ENCODE measurements at regions not wholly inside any gene's neighbourhood (a gene's known extent, or its start where the extent isn't known, plus 50 kb on each side); places are given as distances from the start of the nearest gene placed in this dataset.

DNA sequence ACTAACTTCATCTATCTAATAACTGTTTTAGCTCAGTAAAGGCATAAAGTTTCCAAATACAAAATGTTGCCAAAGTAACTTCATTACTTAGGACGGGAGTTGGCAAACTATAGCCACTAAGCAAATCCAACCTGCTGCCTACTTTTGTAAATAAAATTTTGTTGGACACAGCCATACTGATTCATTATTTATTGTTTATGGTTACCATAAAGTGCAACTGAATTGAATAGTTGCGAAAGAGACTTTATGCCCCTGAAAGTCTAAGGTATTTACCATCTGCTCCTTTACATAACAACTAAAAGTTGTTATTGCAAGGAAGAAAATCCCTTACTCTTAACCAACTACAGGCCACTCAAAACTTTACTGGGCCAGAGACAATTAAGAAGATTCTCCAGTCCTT, 256.7 kb upstream of the RBBP8 start:
- no peak for DNase-seq (ENCODE audit: low spot score)
- TF ChIP-seq, protein P1, sequence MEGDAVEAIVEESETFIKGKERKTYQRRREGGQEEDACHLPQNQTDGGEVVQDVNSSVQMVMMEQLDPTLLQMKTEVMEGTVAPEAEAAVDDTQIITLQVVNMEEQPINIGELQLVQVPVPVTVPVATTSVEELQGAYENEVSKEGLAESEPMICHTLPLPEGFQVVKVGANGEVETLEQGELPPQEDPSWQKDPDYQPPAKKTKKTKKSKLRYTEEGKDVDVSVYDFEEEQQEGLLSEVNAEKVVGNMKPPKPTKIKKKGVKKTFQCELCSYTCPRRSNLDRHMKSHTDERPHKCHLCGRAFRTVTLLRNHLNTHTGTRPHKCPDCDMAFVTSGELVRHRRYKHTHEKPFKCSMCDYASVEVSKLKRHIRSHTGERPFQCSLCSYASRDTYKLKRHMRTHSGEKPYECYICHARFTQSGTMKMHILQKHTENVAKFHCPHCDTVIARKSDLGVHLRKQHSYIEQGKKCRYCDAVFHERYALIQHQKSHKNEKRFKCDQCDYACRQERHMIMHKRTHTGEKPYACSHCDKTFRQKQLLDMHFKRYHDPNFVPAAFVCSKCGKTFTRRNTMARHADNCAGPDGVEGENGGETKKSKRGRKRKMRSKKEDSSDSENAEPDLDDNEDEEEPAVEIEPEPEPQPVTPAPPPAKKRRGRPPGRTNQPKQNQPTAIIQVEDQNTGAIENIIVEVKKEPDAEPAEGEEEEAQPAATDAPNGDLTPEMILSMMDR (IDR thresholded peaks at IDR 0.05; ENCODE audit: borderline replicate concordance, control extremely low read depth, extremely low read depth, insufficient read depth, missing control alignments): no peak
- in situ Hi-C loops (cut with MboI; ENCODE audit: low sequenced_read_pairs, unreplicated experiment): loop anchor here (25.0 kb wide), 1 partner anchor 111 kb away; no protein-coding TSS in a partner anchor

DNA sequence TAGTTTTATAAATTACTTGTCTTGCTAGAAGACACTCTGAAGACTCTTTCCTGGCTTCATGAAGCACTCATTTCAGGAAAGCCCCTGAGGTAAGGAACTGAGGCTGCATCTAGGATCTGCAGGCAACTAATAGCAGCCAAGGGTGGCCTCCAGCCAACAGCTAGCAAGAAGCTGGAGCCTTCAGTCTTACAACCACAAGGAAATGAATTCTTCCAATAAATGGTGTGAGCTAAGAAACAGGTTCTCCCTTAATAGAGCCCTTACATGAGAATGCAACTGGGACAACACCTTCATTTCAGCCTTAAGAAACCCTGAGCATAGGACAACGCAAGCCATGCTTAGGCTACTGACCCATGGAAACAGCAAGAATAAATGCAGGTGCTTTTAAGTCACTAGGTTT, 254.6 kb upstream of the RBBP8 start:
- TF ChIP-seq, protein P1 (IDR thresholded peaks at IDR 0.05; ENCODE audit: borderline replicate concordance, control extremely low read depth, extremely low read depth, insufficient read depth, missing control alignments): no peak
- in situ Hi-C loops (cut with MboI; ENCODE audit: low sequenced_read_pairs, unreplicated experiment): loop anchor here (25.0 kb wide), 1 partner anchor 109 kb away; no protein-coding TSS in a partner anchor
- no peak for DNase-seq (ENCODE audit: low spot score)

DNA sequence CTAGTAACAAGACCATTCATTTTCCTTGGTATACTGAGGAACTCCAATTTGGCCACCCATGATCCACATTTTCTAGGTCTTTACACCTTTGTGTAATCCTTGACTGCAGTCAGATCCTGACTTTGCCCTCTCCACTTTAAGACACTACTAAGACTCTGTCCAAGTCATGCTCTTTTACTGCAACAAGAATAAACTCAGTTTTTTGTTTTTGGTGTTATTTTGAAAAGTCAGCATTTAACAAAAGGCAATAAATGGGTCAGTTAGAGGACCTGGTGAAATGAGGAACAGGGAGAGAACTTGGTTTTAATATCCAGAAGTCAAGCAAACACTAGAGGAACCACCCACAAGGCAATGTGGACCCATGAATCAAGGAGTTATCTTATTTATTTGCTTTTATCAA, 252.2 kb upstream of the RBBP8 start:
- TF ChIP-seq, protein P1 (IDR thresholded peaks at IDR 0.05; ENCODE audit: borderline replicate concordance, control extremely low read depth, extremely low read depth, insufficient read depth, missing control alignments): no peak
- DNase-seq (ENCODE audit: low spot score): no peak
- in situ Hi-C loops (cut with MboI; ENCODE audit: low sequenced_read_pairs, unreplicated experiment): loop anchor here (25.0 kb wide), 1 partner anchor 106 kb away; no protein-coding TSS in a partner anchor

DNA sequence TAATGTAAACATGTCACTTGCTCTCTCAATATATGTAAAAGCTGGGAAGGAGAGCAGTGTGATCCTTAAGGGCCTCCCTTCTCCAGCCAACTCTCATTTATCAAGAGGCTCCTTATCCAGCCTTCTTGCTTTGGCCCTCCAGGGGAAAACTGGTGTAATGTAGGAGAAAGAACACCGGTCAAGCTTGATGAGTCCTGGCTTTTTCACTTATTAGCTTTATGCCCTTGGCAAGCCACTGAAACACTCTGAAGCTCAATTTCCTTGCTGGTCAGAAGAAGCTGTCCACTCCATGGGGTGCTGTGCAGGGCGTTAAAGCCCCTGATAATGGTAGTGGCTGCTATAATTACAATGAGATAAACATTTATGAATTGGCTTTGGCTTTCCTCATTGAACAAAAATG, 251.2 kb upstream of the RBBP8 start:
- in situ Hi-C loops (cut with MboI; ENCODE audit: low sequenced_read_pairs, unreplicated experiment): loop anchor here (25.0 kb wide), 1 partner anchor 105 kb away; no protein-coding TSS in a partner anchor
- DNase-seq (ENCODE audit: low spot score): no peak
- TF ChIP-seq, protein P1 (IDR thresholded peaks at IDR 0.05; ENCODE audit: borderline replicate concordance, control extremely low read depth, extremely low read depth, insufficient read depth, missing control alignments): no peak

DNA sequence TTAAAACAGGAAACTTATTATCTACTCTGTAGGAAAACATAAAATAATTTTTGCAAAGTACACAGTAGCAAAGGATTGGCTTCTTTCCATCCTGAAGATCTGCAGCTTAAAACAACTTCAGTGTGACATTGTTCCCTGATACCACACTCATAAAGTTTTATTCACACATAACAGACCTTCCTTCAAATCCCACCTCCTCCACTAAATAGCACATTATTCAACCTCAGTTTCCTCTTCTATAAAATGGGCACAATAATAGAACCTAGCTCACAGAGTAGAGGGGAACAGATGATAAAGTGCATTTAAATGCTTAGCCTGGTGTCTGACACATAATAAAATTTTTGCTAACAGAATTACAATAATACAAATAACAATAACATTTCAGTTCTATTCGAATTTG, 250.4 kb upstream of the RBBP8 start:
- in situ Hi-C loops (cut with MboI; ENCODE audit: low sequenced_read_pairs, unreplicated experiment): loop anchor here (25.0 kb wide), 1 partner anchor 105 kb away; no protein-coding TSS in a partner anchor
- TF ChIP-seq, protein P1 (IDR thresholded peaks at IDR 0.05; ENCODE audit: borderline replicate concordance, control extremely low read depth, extremely low read depth, insufficient read depth, missing control alignments): no peak
- DNase-seq (ENCODE audit: low spot score): no peak

DNA sequence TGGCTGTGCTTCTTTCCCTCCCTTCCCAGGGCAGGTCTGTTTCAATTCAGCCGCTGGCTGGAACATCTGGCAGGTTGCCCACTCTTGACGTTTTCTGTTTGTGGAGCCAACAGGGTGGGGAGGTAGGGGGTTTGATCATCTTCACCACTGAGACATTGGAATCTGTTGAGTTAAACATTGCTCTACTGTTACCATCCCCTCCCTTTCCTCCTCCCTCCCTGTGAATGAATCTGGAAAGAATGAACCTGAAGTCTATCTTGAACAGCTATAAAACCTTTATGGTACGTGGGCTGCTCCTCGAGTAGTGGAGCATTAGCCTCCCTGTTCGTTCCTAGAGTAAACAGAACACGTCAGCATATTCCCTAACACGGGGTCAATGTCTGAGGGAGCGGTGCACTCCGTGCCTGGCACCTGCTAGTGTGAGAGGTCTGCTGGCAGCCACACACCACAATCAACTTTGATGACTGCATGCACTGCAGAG, 249.9 kb upstream of the RBBP8 start:
- no peak for DNase-seq (ENCODE audit: low spot score)
- in situ Hi-C loops (cut with MboI; ENCODE audit: low sequenced_read_pairs, unreplicated experiment): loop anchor here (25.0 kb wide), 1 partner anchor 104 kb away; no protein-coding TSS in a partner anchor
- TF ChIP-seq, protein P1 (IDR thresholded peaks at IDR 0.05; ENCODE audit: borderline replicate concordance, control extremely low read depth, extremely low read depth, insufficient read depth, missing control alignments): no peak
